CD14-positive monocyte (primary cell): ENCODE measurements at regions not wholly inside any gene's neighbourhood (a gene's known extent, or its start where the extent isn't known, plus 50 kb on each side); places are given as distances from the start of the nearest gene placed in this dataset.
"Not testable (repeated sequence)": the region's sequence is repeated elsewhere in the genome, so short reads cannot be mapped to it uniquely, and the experiment has no call there.

Source experiments
- DNase-seq, 3 donors: peaks; one replicate each; pipeline ENCODE4 v3.0.0-alpha.2; 2011 to 2022
- H2AFZ ChIP-seq: 2 replicates; pipeline ENCODE4 v1.6.0; 2012; ENCODE audit warnings: mild to moderate bottlenecking, low read depth, low read length, inconsistent platforms; ENCODE audit not compliant: insufficient read depth, poor library complexity, severe bottlenecking
- H3K27ac ChIP-seq, 2 donors: 1 replicate in 1 of 2; 2 replicates in 1 of 2; pipeline ENCODE4 v1.5.1; 2012 to 2013; ENCODE audit warnings: low read length in 2 of 2, control low read depth in 1 of 2, inconsistent platforms in 1 of 2, low read depth in 1 of 2, mild to moderate bottlenecking in 1 of 2
- H3K27me3 ChIP-seq, 2 donors: one replicate each; pipeline versions ENCODE4 v1.6.0 to v1.6.1; 2011 to 2013; ENCODE audit warnings: low read length in 2 of 2; ENCODE audit not compliant: control insufficient read depth in 2 of 2, insufficient read depth in 2 of 2
- H3K36me3 ChIP-seq, 2 donors: replicated peaks in 1 of 2; 1 replicate in 1 of 2; 2 replicates in 1 of 2; pipeline versions ENCODE4 v1.5.1 to v1.6.1; 2012 to 2013; ENCODE audit warnings: low read length in 2 of 2, control low read depth in 1 of 2, inconsistent platforms in 1 of 2, mild to moderate bottlenecking in 1 of 2; ENCODE audit not compliant: insufficient read depth in 2 of 2, control insufficient read depth in 1 of 2
- H3K4me1 ChIP-seq, 2 donors: 1 replicate in 1 of 2; 2 replicates in 1 of 2; pipeline versions ENCODE4 v1.5.1 to v1.6.1; 2012 to 2013; ENCODE audit warnings: low read length in 2 of 2, control low read depth in 1 of 2, inconsistent platforms in 1 of 2, mild to moderate bottlenecking in 1 of 2, moderate library complexity in 1 of 2; ENCODE audit not compliant: insufficient read depth in 2 of 2, control insufficient read depth in 1 of 2
- H3K4me2 ChIP-seq: replicated peaks from 2 replicates; pipeline ENCODE3; 2012; ENCODE audit warnings: low read length, moderate library complexity, mild to moderate bottlenecking; ENCODE audit not compliant: poor library complexity, severe bottlenecking; ENCODE audit errors: extremely low read depth
- H3K4me3 ChIP-seq, 3 experiments: fragments of 200-600 bp in 1 of 3; sonication (generic) in 1 of 3; replicated peaks in 1 of 3; 1 replicate in 2 of 3; 2 replicates in 1 of 3; pipeline ENCODE4 v1.5.1; 2011 to 2013; ENCODE audit warnings: low read length in 3 of 3, mild to moderate bottlenecking in 3 of 3, control low read depth in 2 of 3, low read depth in 2 of 3, inconsistent platforms in 1 of 3, moderate library complexity in 1 of 3
- H3K79me2 ChIP-seq: 2 replicates; pipeline ENCODE4 v1.6.0; 2012; ENCODE audit warnings: mild to moderate bottlenecking, control low read depth, inconsistent platforms, low read length, moderate library complexity; ENCODE audit not compliant: insufficient read depth
- H3K9ac ChIP-seq: 2 replicates; pipeline ENCODE4 v1.6.0; 2017; ENCODE audit warnings: low read length, mild to moderate bottlenecking; ENCODE audit not compliant: insufficient read depth, poor library complexity, severe bottlenecking
- H3K9me3 ChIP-seq, 2 donors: replicated peaks in 1 of 2; 1 replicate in 1 of 2; 2 replicates in 1 of 2; pipeline versions ENCODE4 v1.5.1 to v1.6.1; 2012 to 2013; ENCODE audit warnings: low read length in 2 of 2, control low read depth in 1 of 2; ENCODE audit not compliant: control insufficient read depth in 1 of 2, insufficient read depth in 1 of 2
- H4K20me1 ChIP-seq: 2 replicates; pipeline ENCODE4 v1.6.0; 2012; ENCODE audit warnings: mild to moderate bottlenecking, low read length, control low read depth, moderate library complexity; ENCODE audit not compliant: insufficient read depth
- H3K27ac Mint-ChIP-seq, 7 donors: one replicate each; pipeline ENCODE4 v1.8.0; 2020; ENCODE audit warnings: mild to moderate bottlenecking in 7 of 7, mixed read lengths in 7 of 7, moderate library complexity in 6 of 7, inconsistent platforms in 2 of 7
- H3K27me3 Mint-ChIP-seq, 3 donors: one replicate each; pipeline ENCODE4 v1.8.0; 2021 to 2022; ENCODE audit warnings: low read depth in 3 of 3, mild to moderate bottlenecking in 3 of 3, mixed read lengths in 3 of 3, moderate library complexity in 3 of 3, inconsistent platforms in 1 of 3
- H3K36me3 Mint-ChIP-seq, 2 donors: one replicate each; pipeline ENCODE4 v1.8.0; 2020; ENCODE audit warnings: mixed read lengths in 2 of 2, inconsistent platforms in 1 of 2, mild to moderate bottlenecking in 1 of 2
- H3K4me1 Mint-ChIP-seq: one replicate; pipeline ENCODE4 v1.8.0; 2020; ENCODE audit warnings: mild to moderate bottlenecking, mixed read lengths
- H3K4me3 Mint-ChIP-seq, 2 donors: one replicate each; pipeline ENCODE4 v1.8.0; 2020; ENCODE audit warnings: mild to moderate bottlenecking in 2 of 2, mixed read lengths in 2 of 2, moderate library complexity in 1 of 2
- H3K9me3 Mint-ChIP-seq, 7 donors: one replicate each; pipeline ENCODE4 v1.8.0; 2020 to 2022; ENCODE audit warnings: mixed read lengths in 7 of 7, mild to moderate bottlenecking in 6 of 7, moderate library complexity in 6 of 7, inconsistent platforms in 2 of 7
- WGBS: methylation state at CpG from one replicate; pipeline ENCODE4 v1.1.5; 2013; ENCODE audit warnings: missing lambda C conversion rate; ENCODE audit not compliant: insufficient coverage; 5-methylcytosine and 5-hydroxymethylcytosine counted together
- intact Hi-C, 2 donors: fragments of 100-400 bp; cut with micrococcal nuclease; formaldehyde crosslinking; loops; one replicate each; pipeline versions ENCODE4 v1.15.0 to v1.15.1; 2023
- TF ChIP-seq, protein P1 (sequence below): fragments of 200-600 bp; IDR thresholded peaks from one replicate; pipeline ENCODE4 v1.8.0; 2022; ENCODE audit warnings: antibody characterized with exemption, mild to moderate bottlenecking

DNA sequence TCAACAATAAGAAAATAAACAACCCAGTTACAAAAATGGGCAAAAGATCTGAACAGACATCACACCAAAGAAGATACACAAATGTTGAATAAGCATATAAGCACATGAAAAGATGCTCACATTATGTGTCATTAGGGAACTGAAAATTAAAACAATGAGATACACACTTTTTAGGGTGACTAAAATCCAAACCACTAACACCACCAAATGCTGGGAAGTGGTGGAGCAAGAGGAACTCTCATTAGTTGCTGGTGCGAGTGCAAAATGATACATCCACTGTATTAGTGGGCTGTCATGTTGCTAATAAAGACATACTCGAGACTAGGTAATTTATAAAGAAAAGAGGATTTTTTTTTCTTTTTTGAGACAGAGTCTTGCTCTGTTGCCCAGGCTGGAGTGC lies 329.1 kb downstream of the TMEM38B start:
- no peaks in the 10 kb centered on the region for H3K27me3 Mint-ChIP-seq
- no peaks in the 10 kb centered on the region for H3K4me1 ChIP-seq
- peaks cover 0 to 4% (median 0%) of the 10 kb centered on the region in 7 donors for H3K9me3 Mint-ChIP-seq
- H3K4me1 Mint-ChIP-seq: no peaks in the 10 kb centered on the region
- H3K27ac ChIP-seq: no peak overlapping the region
- TF ChIP-seq, protein P1, sequence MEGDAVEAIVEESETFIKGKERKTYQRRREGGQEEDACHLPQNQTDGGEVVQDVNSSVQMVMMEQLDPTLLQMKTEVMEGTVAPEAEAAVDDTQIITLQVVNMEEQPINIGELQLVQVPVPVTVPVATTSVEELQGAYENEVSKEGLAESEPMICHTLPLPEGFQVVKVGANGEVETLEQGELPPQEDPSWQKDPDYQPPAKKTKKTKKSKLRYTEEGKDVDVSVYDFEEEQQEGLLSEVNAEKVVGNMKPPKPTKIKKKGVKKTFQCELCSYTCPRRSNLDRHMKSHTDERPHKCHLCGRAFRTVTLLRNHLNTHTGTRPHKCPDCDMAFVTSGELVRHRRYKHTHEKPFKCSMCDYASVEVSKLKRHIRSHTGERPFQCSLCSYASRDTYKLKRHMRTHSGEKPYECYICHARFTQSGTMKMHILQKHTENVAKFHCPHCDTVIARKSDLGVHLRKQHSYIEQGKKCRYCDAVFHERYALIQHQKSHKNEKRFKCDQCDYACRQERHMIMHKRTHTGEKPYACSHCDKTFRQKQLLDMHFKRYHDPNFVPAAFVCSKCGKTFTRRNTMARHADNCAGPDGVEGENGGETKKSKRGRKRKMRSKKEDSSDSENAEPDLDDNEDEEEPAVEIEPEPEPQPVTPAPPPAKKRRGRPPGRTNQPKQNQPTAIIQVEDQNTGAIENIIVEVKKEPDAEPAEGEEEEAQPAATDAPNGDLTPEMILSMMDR: no peak
- no peaks in the 10 kb centered on the region for H3K9me3 ChIP-seq
- H2AFZ ChIP-seq: no peak overlapping the region
- H3K4me3 ChIP-seq: no peak overlapping the region
- no peak overlapping the region for H3K27ac Mint-ChIP-seq
- intact Hi-C loops: no loop called here
- no peaks in the 10 kb centered on the region for H3K36me3 ChIP-seq
- H3K4me2 ChIP-seq: no peak overlapping the region
- no peaks in the 10 kb centered on the region for H3K36me3 Mint-ChIP-seq
- 67% methylated on average over 1 of the region's 2 CpGs for WGBS
- no peaks in the 10 kb centered on the region for H3K79me2 ChIP-seq
- DNase-seq: no peak
- H3K4me3 Mint-ChIP-seq: no peak overlapping the region
- H3K27me3 ChIP-seq: no peaks in the 10 kb centered on the region
- H3K9ac ChIP-seq: no peak overlapping the region
- H4K20me1 ChIP-seq: no peaks in the 10 kb centered on the region

- H3K36me3 Mint-ChIP-seq: no peaks in the 10 kb centered on the region
- H3K4me3 Mint-ChIP-seq: no peak overlapping the region
- TF ChIP-seq, protein P1: no peak
- Histone ChIP-seq H3K27ac (no peak overlapping the region), H3K4me1 (no peaks in the 10 kb centered on the region), H3K4me2 (no peak overlapping the region), H2AFZ (no peak overlapping the region), H3K79me2 (no peaks in the 10 kb centered on the region), H3K27me3 (no peaks in the 10 kb centered on the region), H4K20me1 (no peaks in the 10 kb centered on the region), H3K9me3 (no peaks in the 10 kb centered on the region), H3K4me3 (no peak overlapping the region), H3K9ac (no peak overlapping the region), H3K36me3 (no peaks in the 10 kb centered on the region)
- H3K27me3 Mint-ChIP-seq: no peaks in the 10 kb centered on the region
- peaks cover 0 to 13% (median 2%) of the 10 kb centered on the region in 7 donors for H3K9me3 Mint-ChIP-seq
- intact Hi-C loops: no loop called here
- DNase-seq: no peak
- H3K4me1 Mint-ChIP-seq: no peaks in the 10 kb centered on the region
- no peak overlapping the region for H3K27ac Mint-ChIP-seq
- WGBS: 87% methylated on average over 3 of the region's 4 CpGs
Measured at GRCh38 chr9:106025453-106025852, 331.1 kb downstream of the TMEM38B start.

- H3K27me3 ChIP-seq, H2AFZ ChIP-seq, H3K4me1 ChIP-seq, DNase-seq, H3K4me3 ChIP-seq, H3K36me3 Mint-ChIP-seq, H4K20me1 ChIP-seq, H3K36me3 ChIP-seq, H3K4me2 ChIP-seq, H3K4me3 Mint-ChIP-seq, H3K4me1 Mint-ChIP-seq, H3K27me3 Mint-ChIP-seq, H3K79me2 ChIP-seq, H3K27ac ChIP-seq, H3K9ac ChIP-seq, intact Hi-C loops, H3K27ac Mint-ChIP-seq, H3K9me3 ChIP-seq: not testable (repeated sequence)
- peaks cover 2 to 18% (median 4%) of the 10 kb centered on the region in 7 donors for H3K9me3 Mint-ChIP-seq
- WGBS: 100% methylated on average over 2 of the region's 3 CpGs
Measured at GRCh38 chr9:106030146-106030545, 335.8 kb downstream of the TMEM38B start.
